ENCODE measurements at regions not wholly inside any gene's neighbourhood (a gene's known extent, or its start where the extent isn't known, plus 50 kb on each side); places are given as distances from the start of the nearest gene placed in this dataset.

DNA sequence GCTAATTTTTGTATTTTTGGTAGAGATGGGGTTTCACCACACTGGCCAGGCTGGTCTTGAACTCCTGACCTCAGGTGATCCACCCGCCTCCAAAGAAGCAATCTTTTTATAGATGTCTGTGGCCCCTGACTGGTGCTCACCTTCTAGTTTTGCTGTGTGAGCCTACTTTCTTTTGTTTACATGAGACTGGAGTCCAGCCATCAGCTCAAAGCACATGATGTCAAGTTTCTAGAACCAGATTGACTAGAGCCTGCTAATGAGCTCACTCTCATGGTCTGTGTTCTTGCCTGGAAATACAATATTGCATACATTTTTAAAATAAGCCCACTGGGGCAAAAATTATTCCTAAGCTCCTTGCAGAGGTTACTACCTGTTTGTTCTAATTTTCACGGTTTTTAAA, 102.9 kb upstream of the PIK3R1 start:
- 59% methylated on average over 2 of the region's 2 CpGs for WGBS
- no peak for DNase-seq (ENCODE audit: low spot score)
- Histone ChIP-seq H3K4me1 (ENCODE audit: control insufficient read depth in 4 of 4, insufficient read depth in 4 of 4, low read length in 3 of 4) (peaks cover 0 to 24% (median 19%) of the 10 kb centered on the region in 4 donors), H3K27me3 (ENCODE audit: control insufficient read depth in 4 of 4, insufficient read depth in 4 of 4, low read length in 3 of 4) (no peaks in the 10 kb centered on the region), H3K36me3 (ENCODE audit: control insufficient read depth in 4 of 4, insufficient read depth in 3 of 4, low read depth in 1 of 4, low read length in 3 of 4) (no peaks in the 10 kb centered on the region), H3K4me3 (ENCODE audit: low read depth in 1 of 3, low read length in 3 of 3) (no peak overlapping the region), H3K27ac (ENCODE audit: low read depth in 1 of 2, low read length in 2 of 2) (no peak overlapping the region), H3K9ac (ENCODE audit: low read depth in 1 of 2, low read length in 2 of 2) (no peak overlapping the region), H3K9me3 (ENCODE audit: control insufficient read depth in 4 of 4, low read length in 3 of 4) (no peaks in the 10 kb centered on the region)
- TF ChIP-seq NR2F2 (IDR thresholded peaks at IDR 0.05) (no peak), HNF4G (IDR thresholded peaks at IDR 0.05) (no peak), EGR1 (IDR thresholded peaks at IDR 0.05; ENCODE audit: low read depth in 2 of 2) (no peak), JUND (IDR thresholded peaks at IDR 0.05) (no peak), SP1 (IDR thresholded peaks at IDR 0.05) (no peak), FOXA1 (IDR thresholded peaks at IDR 0.05) (no peak)
- TF ChIP-seq, protein P1, sequence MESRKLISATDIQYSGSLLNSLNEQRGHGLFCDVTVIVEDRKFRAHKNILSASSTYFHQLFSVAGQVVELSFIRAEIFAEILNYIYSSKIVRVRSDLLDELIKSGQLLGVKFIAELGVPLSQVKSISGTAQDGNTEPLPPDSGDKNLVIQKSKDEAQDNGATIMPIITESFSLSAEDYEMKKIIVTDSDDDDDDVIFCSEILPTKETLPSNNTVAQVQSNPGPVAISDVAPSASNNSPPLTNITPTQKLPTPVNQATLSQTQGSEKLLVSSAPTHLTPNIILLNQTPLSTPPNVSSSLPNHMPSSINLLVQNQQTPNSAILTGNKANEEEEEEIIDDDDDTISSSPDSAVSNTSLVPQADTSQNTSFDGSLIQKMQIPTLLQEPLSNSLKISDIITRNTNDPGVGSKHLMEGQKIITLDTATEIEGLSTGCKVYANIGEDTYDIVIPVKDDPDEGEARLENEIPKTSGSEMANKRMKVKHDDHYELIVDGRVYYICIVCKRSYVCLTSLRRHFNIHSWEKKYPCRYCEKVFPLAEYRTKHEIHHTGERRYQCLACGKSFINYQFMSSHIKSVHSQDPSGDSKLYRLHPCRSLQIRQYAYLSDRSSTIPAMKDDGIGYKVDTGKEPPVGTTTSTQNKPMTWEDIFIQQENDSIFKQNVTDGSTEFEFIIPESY (IDR thresholded peaks at IDR 0.05), result no peak

DNA sequence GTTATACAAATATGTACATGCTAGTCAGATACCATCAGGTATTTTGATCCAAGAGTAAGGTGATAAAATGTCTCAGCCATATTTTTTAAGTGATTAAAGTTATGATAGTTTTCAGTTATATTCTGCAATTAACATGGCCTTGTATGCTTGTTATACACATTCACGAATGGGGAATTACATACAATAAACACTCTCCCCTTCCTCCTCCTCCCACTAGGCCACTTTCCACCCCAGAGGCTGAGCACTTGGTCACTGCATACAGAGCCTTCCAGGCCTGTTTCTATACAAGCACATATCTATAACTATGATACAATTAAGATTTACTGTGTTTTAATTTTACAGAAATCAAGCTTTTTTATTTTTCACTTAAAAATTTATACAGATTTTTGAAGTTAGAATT, 104.7 kb upstream of the PIK3R1 start:
- H3K9ac ChIP-seq (ENCODE audit: low read depth in 1 of 2, low read length in 2 of 2), result no peak overlapping the region
- H3K36me3 ChIP-seq (ENCODE audit: control insufficient read depth in 4 of 4, insufficient read depth in 3 of 4, low read depth in 1 of 4, low read length in 3 of 4), result no peaks in the 10 kb centered on the region
- no peak overlapping the region for H3K4me3 ChIP-seq (ENCODE audit: low read depth in 1 of 3, low read length in 3 of 3)
- no peaks in the 10 kb centered on the region for H3K9me3 ChIP-seq (ENCODE audit: control insufficient read depth in 4 of 4, low read length in 3 of 4)
- no peaks in the 10 kb centered on the region for H3K27me3 ChIP-seq (ENCODE audit: control insufficient read depth in 4 of 4, insufficient read depth in 4 of 4, low read length in 3 of 4)
- no peak for TF ChIP-seq GABPA (IDR thresholded peaks at IDR 0.05 in 1 of 2, conservative IDR thresholded peaks at IDR 0.05 in 1 of 2)
- TF ChIP-seq, protein P2, sequence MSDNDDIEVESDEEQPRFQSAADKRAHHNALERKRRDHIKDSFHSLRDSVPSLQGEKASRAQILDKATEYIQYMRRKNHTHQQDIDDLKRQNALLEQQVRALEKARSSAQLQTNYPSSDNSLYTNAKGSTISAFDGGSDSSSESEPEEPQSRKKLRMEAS (IDR thresholded peaks at IDR 0.05), result no peak
- TF ChIP-seq SP1 (IDR thresholded peaks at IDR 0.05), result no peak
- TF ChIP-seq, protein P3, sequence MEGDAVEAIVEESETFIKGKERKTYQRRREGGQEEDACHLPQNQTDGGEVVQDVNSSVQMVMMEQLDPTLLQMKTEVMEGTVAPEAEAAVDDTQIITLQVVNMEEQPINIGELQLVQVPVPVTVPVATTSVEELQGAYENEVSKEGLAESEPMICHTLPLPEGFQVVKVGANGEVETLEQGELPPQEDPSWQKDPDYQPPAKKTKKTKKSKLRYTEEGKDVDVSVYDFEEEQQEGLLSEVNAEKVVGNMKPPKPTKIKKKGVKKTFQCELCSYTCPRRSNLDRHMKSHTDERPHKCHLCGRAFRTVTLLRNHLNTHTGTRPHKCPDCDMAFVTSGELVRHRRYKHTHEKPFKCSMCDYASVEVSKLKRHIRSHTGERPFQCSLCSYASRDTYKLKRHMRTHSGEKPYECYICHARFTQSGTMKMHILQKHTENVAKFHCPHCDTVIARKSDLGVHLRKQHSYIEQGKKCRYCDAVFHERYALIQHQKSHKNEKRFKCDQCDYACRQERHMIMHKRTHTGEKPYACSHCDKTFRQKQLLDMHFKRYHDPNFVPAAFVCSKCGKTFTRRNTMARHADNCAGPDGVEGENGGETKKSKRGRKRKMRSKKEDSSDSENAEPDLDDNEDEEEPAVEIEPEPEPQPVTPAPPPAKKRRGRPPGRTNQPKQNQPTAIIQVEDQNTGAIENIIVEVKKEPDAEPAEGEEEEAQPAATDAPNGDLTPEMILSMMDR (IDR thresholded peaks at IDR 0.05; ENCODE audit: low read depth, low read length, missing input control), result no peak
- TF ChIP-seq FOXA2 (IDR thresholded peaks at IDR 0.05), result no peak
- TF ChIP-seq TAF1 (conservative IDR thresholded peaks at IDR 0.05), result no peak
- TF ChIP-seq NR2F2 (IDR thresholded peaks at IDR 0.05), result no peak
- no peak for TF ChIP-seq HNF4A (conservative IDR thresholded peaks at IDR 0.05)
- TF ChIP-seq RXRA (IDR thresholded peaks at IDR 0.05), result no peak
- TF ChIP-seq, protein P4, sequence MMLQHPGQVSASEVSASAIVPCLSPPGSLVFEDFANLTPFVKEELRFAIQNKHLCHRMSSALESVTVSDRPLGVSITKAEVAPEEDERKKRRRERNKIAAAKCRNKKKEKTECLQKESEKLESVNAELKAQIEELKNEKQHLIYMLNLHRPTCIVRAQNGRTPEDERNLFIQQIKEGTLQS (IDR thresholded peaks at IDR 0.05), result no peak
- no peak overlapping the region for H3K27ac ChIP-seq (ENCODE audit: low read depth in 1 of 2, low read length in 2 of 2)
- no peak for DNase-seq (ENCODE audit: low spot score)
- 82% methylated on average over 1 of the region's 1 CpG for WGBS
- H3K4me1 ChIP-seq (ENCODE audit: control insufficient read depth in 4 of 4, insufficient read depth in 4 of 4, low read length in 3 of 4), result peaks cover 0 to 16% (median 7%) of the 10 kb centered on the region in 4 donors

DNA sequence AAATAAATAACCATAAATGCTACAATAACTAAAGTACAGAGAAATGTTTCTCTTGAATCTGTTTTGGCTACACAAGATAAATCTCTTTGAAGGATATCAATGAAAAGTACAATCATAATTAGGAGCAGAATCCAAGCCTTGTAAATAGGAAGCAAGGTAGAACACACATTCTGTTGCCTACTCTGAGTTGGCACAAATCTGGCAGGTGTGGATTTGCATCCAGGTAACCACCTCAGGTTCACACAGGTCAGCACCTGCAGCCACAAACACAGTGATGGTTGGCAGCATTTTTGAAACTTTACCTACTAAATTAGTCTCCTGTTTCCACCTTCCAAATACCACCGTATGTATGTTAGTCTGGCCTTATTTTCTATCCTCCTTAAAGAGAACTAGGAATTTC, 105.3 kb upstream of the PIK3R1 start:
- TF ChIP-seq HNF4G (IDR thresholded peaks at IDR 0.05) (no peak), YY1 (IDR thresholded peaks at IDR 0.05) (no peak), RAD21 (IDR thresholded peaks at IDR 0.05) (no peak), GABPA (IDR thresholded peaks at IDR 0.05 in 1 of 2, conservative IDR thresholded peaks at IDR 0.05 in 1 of 2) (no peak), JUND (IDR thresholded peaks at IDR 0.05) (no peak), TAF1 (conservative IDR thresholded peaks at IDR 0.05) (no peak)
- TF ChIP-seq, protein P5, sequence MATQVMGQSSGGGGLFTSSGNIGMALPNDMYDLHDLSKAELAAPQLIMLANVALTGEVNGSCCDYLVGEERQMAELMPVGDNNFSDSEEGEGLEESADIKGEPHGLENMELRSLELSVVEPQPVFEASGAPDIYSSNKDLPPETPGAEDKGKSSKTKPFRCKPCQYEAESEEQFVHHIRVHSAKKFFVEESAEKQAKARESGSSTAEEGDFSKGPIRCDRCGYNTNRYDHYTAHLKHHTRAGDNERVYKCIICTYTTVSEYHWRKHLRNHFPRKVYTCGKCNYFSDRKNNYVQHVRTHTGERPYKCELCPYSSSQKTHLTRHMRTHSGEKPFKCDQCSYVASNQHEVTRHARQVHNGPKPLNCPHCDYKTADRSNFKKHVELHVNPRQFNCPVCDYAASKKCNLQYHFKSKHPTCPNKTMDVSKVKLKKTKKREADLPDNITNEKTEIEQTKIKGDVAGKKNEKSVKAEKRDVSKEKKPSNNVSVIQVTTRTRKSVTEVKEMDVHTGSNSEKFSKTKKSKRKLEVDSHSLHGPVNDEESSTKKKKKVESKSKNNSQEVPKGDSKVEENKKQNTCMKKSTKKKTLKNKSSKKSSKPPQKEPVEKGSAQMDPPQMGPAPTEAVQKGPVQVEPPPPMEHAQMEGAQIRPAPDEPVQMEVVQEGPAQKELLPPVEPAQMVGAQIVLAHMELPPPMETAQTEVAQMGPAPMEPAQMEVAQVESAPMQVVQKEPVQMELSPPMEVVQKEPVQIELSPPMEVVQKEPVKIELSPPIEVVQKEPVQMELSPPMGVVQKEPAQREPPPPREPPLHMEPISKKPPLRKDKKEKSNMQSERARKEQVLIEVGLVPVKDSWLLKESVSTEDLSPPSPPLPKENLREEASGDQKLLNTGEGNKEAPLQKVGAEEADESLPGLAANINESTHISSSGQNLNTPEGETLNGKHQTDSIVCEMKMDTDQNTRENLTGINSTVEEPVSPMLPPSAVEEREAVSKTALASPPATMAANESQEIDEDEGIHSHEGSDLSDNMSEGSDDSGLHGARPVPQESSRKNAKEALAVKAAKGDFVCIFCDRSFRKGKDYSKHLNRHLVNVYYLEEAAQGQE (IDR thresholded peaks at IDR 0.05), result no peak
- TF ChIP-seq, protein P3 (IDR thresholded peaks at IDR 0.05; ENCODE audit: low read depth, low read length, missing input control), result no peak
- Histone ChIP-seq H3K36me3 (ENCODE audit: control insufficient read depth in 4 of 4, insufficient read depth in 3 of 4, low read depth in 1 of 4, low read length in 3 of 4) (no peaks in the 10 kb centered on the region), H3K27ac (ENCODE audit: low read depth in 1 of 2, low read length in 2 of 2) (no peak overlapping the region), H3K4me3 (ENCODE audit: low read depth in 1 of 3, low read length in 3 of 3) (no peak overlapping the region), H3K4me1 (ENCODE audit: control insufficient read depth in 4 of 4, insufficient read depth in 4 of 4, low read length in 3 of 4) (peaks cover 0 to 16% (median 5%) of the 10 kb centered on the region in 4 donors), H3K9me3 (ENCODE audit: control insufficient read depth in 4 of 4, low read length in 3 of 4) (no peaks in the 10 kb centered on the region), H3K27me3 (ENCODE audit: control insufficient read depth in 4 of 4, insufficient read depth in 4 of 4, low read length in 3 of 4) (no peaks in the 10 kb centered on the region), H3K9ac (ENCODE audit: low read depth in 1 of 2, low read length in 2 of 2) (no peak overlapping the region)
- DNase-seq (ENCODE audit: low spot score), result no peak
- WGBS, result 88% methylated on average over 1 of the region's 1 CpG

Measured in liver (tissue), 8 donors.